Medulla oblongata (tissue), 1 donor: ENCODE measurements at regions not wholly inside any gene's neighbourhood (a gene's known extent, or its start where the extent isn't known, plus 50 kb on each side); places are given as distances from the start of the nearest gene placed in this dataset.

Source experiments
- DNase-seq: peaks from one replicate; pipeline ENCODE4 v3.0.0-alpha.2; 2015; ENCODE audit errors: extremely low spot score

GRCh38 chr4:107252571-107252970 lies 216.5 kb upstream of the DKK2 start:
- no peak for DNase-seq

GRCh38 chr4:107248571-107248970 lies 212.5 kb upstream of the DKK2 start:
- DNase-seq: no peak

- no peak for DNase-seq
These were observed 211.6 kb upstream of the DKK2 start for GRCh38 chr4:107247738-107248137.

- no peak for DNase-seq
These were observed 210.6 kb upstream of the DKK2 start for GRCh38 chr4:107246761-107247160.

- DNase-seq: no peak
These were observed 207.1 kb upstream of the DKK2 start for GRCh38 chr4:107243141-107243781.

GRCh38 chr4:107220976-107221375 lies 184.9 kb upstream of the DKK2 start:
- no peak for DNase-seq

- DNase-seq: no peak
These were observed 183.6 kb upstream of the DKK2 start for GRCh38 chr4:107219681-107220080.

GRCh38 chr4:107216379-107216778 lies 180.3 kb upstream of the DKK2 start:
- DNase-seq: no peak

- no peak for DNase-seq
These were observed 179.1 kb upstream of the DKK2 start for GRCh38 chr4:107215222-107215621.

- no peak for DNase-seq
These were observed 177.8 kb upstream of the DKK2 start for GRCh38 chr4:107213880-107214279.

GRCh38 chr4:107213410-107213809 lies 177.3 kb upstream of the DKK2 start:
- DNase-seq: no peak

- DNase-seq: no peak
These were observed 176.5 kb upstream of the DKK2 start for GRCh38 chr4:107212565-107212964.

- DNase-seq: peak; percentile 29
These were observed 174.5 kb upstream of the DKK2 start for GRCh38 chr4:107210450-107211239.

- no peak for DNase-seq
These were observed 167.6 kb upstream of the DKK2 start for GRCh38 chr4:107203733-107204132.

- no peak for DNase-seq
These were observed 166.6 kb upstream of the DKK2 start for GRCh38 chr4:107202744-107203143.

GRCh38 chr4:107197121-107197520 lies 161.0 kb upstream of the DKK2 start:
- no peak for DNase-seq

- DNase-seq: no peak
These were observed 160.2 kb upstream of the DKK2 start for GRCh38 chr4:107196312-107196711.

- no peak for DNase-seq
These were observed 157.9 kb upstream of the DKK2 start for GRCh38 chr4:107194005-107194404.

GRCh38 chr4:107192601-107193000 lies 156.5 kb upstream of the DKK2 start:
- no peak for DNase-seq

- DNase-seq: no peak
These were observed 151.0 kb upstream of the DKK2 start for GRCh38 chr4:107187091-107187490.

- peak; percentile 73 for DNase-seq
These were observed 147.2 kb upstream of the DKK2 start for GRCh38 chr4:107183155-107183774.

- no peak for DNase-seq
These were observed 146.2 kb upstream of the DKK2 start for GRCh38 chr4:107182347-107182746.

- DNase-seq: no peak
These were observed 130.8 kb upstream of the DKK2 start for GRCh38 chr4:107166873-107167450.
